GM19023 (cell line): ENCODE measurements at regions not wholly inside any gene's neighbourhood (a gene's known extent, or its start where the extent isn't known, plus 50 kb on each side); places are given as distances from the start of the nearest gene placed in this dataset.
"Not testable (repeated sequence)": the region's sequence is repeated elsewhere in the genome, so short reads cannot be mapped to it uniquely, and the experiment has no call there.

Experiments
- ATAC-seq: cut with Tn5 transposase; IDR thresholded peaks from one replicate; pipeline ENCODE4 v1.9.1; 2021; ENCODE audit warnings: mild to moderate bottlenecking, moderate library complexity; ENCODE audit not compliant: unreplicated experiment

DNA sequence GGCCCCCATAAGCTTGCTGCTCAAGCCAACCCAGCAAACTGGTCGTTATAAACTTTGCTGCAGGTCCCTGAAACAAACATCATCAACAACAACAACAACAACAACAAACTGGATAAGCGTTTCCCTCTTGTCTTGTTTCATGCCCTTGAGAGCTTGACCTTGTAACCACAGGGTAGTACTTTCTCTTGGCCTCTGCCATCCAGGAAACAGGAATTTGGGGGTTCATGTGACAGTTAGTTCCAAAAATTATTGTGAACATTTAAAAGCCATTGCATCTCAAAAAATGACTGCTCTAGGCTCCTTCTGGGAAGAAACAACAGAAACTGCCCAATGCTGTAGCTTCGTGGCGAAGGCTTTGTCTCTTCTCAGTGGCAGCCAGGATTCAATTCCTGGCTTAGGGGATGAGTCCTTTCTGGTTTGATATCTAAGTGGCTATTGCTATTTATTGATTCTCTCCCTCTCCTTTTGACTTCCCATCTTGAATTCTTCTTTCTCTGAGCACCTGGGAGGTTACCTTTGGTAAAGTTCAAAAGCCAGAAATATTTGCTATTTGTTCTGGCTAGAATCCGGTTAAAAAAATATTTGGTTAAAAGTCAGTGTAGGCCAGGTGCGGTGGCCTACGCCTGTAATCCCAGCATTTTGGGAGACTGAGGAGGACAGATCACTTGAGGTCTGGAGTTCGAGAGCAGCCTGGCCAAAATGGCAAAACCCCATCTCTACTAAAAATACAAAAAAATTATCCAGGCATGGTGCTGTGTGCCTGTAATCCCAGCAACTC lies 52.0 kb upstream of the CPM start:
- ATAC-seq, result no peak

DNA sequence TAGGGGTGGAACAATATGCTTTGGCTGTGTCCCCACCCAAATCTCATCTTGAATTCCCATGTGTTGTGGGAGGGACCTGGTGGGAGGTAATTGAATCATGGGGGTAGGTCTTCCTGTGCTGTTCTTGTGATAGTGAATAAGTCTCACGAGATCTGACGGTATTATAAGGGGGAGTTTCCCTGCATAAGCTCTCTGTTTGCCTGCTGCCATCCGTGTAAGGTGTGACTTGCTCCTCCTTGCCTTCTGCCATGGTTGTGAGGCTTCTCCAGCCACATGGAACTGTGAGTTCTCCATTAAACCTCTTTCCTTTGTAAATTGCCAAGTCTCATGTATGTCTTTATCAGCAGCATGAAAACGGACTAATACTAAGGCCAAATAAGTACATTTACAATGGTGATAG lies 64.6 kb upstream of the CPM start:
- not testable (repeated sequence) for ATAC-seq

DNA sequence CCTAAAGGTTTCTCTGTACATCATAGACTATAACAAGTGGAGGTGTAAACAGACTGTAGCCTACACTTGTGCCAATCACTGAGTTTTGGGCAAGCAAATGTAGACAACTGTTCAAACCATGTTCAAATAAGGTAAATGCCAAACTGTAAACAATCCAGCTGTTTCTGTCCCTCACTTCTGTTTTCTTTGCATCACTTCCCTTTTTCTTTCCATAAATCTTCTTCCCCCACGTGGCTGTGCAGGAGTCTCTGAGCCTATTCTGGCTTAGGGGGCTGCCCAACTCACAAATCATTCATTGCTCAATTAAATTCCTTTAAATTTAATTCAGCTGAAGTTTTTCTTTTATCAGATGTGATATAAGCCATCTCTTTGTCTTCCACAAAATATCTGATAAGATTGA lies 65.1 kb upstream of the CPM start:
- ATAC-seq, result no peak

DNA sequence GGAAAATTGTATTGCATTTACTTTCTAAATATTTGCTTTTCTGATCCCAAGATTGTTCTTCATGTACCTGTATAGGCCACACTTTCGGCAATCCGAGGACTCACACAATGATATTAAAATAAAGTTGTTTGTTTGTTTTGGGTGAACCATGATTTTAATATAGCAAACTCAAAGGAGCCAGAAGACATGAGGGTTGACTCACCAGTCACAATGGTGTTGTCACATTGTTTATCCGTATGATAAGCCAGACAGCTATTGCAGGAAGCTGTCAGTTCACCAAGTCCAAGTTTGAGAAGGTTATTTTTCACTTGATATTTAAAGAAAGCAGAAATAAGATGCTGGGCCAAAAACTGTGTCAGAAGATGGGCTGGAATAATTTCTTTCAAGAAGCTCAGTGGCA lies 67.1 kb upstream of the CPM start:
- no peak for ATAC-seq

DNA sequence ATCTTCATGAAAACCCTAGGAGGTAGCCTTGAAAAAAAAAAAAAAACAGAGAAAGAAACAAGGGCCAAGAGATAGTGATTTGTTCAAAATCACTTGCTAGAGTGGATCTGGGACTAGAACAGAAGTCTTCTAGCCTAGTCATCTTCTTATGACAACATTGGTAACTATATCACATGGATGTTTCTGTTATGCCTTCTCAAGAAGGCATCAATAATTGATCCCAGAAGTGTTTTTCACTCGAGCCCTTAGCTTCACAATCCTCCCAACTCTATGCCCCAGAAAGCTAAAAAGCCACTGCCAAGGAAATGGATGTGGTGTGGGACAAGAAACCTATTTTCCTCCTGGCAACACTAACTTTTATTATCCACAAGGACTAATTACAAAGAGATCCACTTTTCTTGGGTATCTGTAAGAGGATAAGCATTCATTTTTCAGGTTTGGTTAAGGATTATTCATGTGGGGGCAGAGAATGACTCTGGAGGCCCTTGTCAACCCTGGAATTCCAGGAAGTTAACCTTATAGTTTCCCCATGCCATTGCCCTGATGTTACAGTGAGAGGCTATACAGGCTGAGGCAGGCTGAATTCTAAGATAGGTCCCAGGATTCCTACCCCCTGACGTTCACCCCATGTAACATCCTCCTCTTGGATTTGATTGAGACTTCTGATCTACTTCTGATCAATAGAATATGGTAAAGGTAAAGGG lies 67.7 kb upstream of the CPM start:
- ATAC-seq, result no peak

DNA sequence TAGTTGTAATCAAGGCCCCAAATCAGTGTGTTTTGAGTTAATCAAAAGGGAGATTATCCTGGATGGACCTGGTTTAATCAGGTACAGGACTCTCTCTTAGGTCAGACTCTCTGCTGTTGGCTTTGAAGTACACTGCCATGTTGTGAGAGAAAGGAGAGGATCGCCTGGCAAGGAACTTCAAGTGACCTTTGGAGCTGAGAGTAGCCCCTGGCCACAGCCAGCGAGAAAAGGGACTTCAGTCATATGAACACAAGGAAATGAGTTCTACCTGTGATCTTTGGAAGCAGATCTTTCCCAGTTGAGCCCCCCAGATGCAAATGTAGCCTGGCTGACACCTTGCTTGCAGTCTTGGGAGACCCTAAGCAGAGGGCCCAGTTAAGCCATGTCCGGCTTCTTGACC lies 68.3 kb upstream of the CPM start:
- no peak for ATAC-seq

DNA sequence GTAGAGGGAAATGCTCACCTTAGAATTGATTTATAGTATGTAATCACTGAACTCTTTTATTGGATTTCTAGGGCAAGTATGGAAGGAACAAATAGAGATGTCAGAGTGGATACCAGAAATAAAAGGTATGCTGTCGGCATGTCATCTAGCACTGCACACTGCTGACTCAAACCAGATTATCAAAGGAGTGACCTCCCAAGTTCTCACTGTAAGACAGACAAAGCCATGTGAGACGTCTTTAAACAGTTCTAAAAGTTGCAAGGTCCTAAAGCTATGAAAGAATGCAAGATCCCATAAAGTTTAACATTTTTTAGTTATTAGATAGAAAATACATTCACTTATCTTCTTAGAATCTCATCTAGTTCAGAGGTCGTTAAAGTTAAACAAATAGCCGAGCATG lies 70.0 kb upstream of the CPM start:
- ATAC-seq, result no peak

- no peak for ATAC-seq
Measured at GRCh38 chr12:69003991-69004390, 71.0 kb upstream of the CPM start.

GRCh38 chr12:69007101-69007854 lies 74.3 kb upstream of the CPM start:
- ATAC-seq, result no peak

- no peak for ATAC-seq
Measured at GRCh38 chr12:69007855-69008351, 74.9 kb upstream of the CPM start.

GRCh38 chr12:69008520-69008919 lies 75.5 kb upstream of the CPM start:
- ATAC-seq, result no peak

GRCh38 chr12:69014047-69014446 lies 81.1 kb upstream of the CPM start:
- ATAC-seq, result no peak

DNA sequence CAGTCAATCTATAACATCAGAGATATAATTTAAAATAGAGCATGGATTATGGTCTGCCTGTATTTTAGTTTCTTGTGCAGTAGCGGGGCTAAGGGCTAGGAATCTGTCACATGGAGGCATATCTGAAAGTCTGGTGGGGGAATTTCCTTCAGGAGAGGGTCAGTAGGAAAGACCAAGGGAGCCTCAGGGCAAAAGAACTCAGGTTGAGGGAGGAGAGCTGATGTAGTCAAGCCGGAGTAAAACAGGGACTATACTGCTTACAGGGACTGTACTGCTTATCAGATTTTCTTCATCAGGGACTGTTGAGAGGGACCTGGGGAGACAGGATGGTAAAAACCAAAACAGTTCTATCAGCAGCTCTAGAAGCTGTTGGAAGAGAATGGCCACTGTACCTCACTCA lies 82.0 kb upstream of the CPM start:
- ATAC-seq, result no peak

- no peak for ATAC-seq
Measured at GRCh38 chr12:69015831-69016230, 82.9 kb upstream of the CPM start.

DNA sequence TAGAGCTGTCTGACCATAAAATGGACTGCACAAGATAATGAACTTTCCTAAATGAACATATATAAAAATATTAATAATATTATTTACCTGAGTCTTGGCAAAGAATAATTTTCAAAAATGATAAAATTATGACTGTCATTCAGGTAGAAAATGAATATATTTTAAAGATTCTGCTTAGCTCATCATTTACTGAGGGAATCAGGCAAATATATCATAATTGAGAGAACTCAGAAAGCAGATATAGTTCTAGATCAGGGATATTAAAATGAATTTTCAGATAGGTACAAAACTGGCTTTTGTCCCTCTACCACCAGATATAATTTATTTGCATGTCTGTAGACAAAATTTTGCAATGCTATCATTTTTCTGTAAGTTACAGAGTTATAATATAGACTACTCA lies 86.1 kb upstream of the CPM start:
- no peak for ATAC-seq

- ATAC-seq, result no peak
Measured at GRCh38 chr12:69019910-69020309, 86.9 kb upstream of the CPM start.

- ATAC-seq, result no peak
Measured at GRCh38 chr12:69022674-69023073, 89.7 kb upstream of the CPM start.

DNA sequence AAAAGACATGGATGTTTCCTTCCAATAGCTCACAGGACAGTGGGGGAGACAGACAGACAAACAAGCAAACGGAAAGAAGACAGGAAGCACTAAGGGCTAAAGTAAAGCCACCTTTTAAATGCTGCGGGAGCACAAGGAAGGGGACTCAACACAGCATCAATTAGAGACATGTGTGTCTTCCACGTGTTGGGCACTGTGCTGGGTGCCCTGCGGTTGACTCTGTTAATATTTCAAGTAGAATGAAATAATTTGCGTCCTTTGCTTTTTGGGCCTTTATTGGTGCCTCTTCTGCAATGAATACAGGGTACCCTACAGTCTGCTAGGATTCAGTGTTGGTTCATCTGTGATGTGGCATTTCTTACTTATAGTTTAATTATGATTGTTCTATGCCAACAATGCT lies 90.9 kb upstream of the CPM start:
- no peak for ATAC-seq

DNA sequence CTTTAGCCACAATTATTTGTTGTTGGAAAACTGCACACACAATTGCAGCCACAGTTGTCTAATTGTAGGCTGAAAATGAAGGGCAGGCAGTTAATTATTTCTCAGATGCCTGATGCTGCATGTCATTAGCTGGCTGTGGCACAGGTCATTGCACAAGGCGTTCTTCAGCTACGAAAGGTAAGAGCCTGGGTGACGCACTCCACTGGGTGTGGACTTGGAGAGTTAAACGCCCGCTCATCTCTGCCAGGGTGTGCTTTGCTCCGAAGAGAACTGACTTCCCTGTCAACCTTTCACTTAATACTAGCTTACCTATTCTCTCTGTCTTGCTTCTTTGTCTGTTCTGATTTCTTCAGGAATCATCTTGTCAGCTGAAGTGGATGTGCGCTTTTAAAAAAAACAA lies 91.4 kb upstream of the CPM start:
- no peak for ATAC-seq

DNA sequence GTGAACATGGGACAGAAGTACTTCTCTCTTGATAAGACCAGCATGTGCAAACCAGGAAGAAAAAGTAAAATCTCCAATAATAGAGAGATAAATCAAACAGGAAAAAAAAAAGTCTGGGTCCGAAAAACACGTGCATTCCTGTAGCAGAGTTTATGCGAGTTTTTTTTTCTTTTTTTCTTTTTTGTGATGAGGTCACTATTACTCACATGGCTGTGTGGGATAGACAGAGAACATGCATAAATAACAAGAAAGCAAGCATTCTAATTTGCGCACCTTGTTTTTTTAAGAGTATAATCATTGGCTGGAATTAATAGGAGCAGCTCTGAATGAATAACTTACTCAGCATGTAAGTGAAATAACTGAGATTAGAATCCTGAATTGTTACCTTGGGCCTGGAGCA lies 91.9 kb upstream of the CPM start:
- ATAC-seq, result no peak

- ATAC-seq, result no peak
Measured at GRCh38 chr12:69026336-69026735, 93.4 kb upstream of the CPM start.

DNA sequence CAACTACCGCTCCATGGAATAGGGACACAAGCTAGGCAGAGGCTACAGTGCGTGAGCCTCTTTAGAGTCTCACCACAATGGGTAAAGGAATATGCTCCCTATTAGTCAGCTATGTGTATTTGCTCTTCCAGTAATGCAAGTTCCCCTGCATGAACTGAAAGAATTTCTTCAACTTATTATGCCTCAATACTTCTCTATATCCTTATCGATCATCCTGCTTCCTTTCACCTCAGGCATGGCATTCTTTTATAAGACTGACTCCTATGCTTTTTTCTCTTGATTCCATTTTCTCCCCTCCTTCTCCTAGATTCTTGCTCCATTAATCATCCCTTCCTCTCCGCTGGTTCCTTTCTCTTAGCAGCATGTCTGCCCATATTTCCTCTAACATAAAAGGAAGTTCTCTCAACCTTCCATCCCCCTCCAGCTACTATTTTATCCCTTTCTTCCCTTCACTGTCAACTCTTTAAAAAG lies 94.5 kb upstream of the CPM start:
- ATAC-seq, result no peak
